HepG2 (cell line): ENCODE measurements at regions not wholly inside any gene's neighbourhood (a gene's known extent, or its start where the extent isn't known, plus 50 kb on each side); places are given as distances from the start of the nearest gene placed in this dataset.

Experiments used
- ATAD3A ChIP-seq: sonication (generic); formaldehyde crosslinking; IDR thresholded peaks from 2 replicates; pipeline ENCODE4 v1.4.0; 2020; ENCODE audit warnings: missing genetic modification reagents
- FOXM1 ChIP-seq: sonication (generic); formaldehyde crosslinking; IDR thresholded peaks from 2 replicates; pipeline ENCODE4 v1.5.0; 2020; ENCODE audit warnings: missing genetic modification reagents
- MBD4 ChIP-seq: IDR thresholded peaks from 2 replicates; pipeline ENCODE4 v1.6.1; 2012; ENCODE audit warnings: low read length, inconsistent platforms, borderline replicate concordance
- POLR2A ChIP-seq, 2 experiments: IDR thresholded peaks; 2 replicates each; pipeline ENCODE4 v1.6.1; 2011; ENCODE audit warnings: low read depth in 2 of 2, low read length in 2 of 2, mild to moderate bottlenecking in 1 of 2, moderate library complexity in 1 of 2; ENCODE audit not compliant: insufficient read depth in 1 of 2
- SP1 ChIP-seq, 2 experiments: fragments of 450-650 bp in 1 of 2; sonication (generic) in 1 of 2; formaldehyde crosslinking in 1 of 2; IDR thresholded peaks; 2 replicates each; pipeline versions ENCODE4 v1.4.0 to v1.6.1; 2016 to 2020; ENCODE audit warnings: missing genetic modification reagents in 1 of 2
- TBL1XR1 ChIP-seq: fragments of 150-350 bp; IDR thresholded peaks from 2 replicates; pipeline ENCODE4 v1.6.1; 2014; ENCODE audit warnings: borderline replicate concordance, low read length; ENCODE audit not compliant: partially characterized antibody
- ZNF496 ChIP-seq: sonication (generic); formaldehyde crosslinking; IDR thresholded peaks from 2 replicates; pipeline ENCODE4 v1.8.1; 2023; ENCODE audit warnings: mild to moderate bottlenecking, moderate library complexity, missing genetic modification reagents; ENCODE audit not compliant: insufficient replicate concordance
- ZNF777 ChIP-seq: sonication (generic); formaldehyde crosslinking; IDR thresholded peaks from 2 replicates; pipeline ENCODE4 v1.4.0; 2020; ENCODE audit warnings: missing genetic modification reagents
- TF ChIP-seq, protein P1 (sequence below): sonication (generic); formaldehyde crosslinking; IDR thresholded peaks from 2 replicates; pipeline ENCODE4 v1.5.0; 2020; ENCODE audit warnings: missing genetic modification reagents
- TF ChIP-seq, protein P2 (sequence below): fragments of 450-650 bp; IDR thresholded peaks from 2 replicates; pipeline ENCODE4 v1.6.1; 2016
- TF ChIP-seq, protein P3 (sequence below): sonication (generic); formaldehyde crosslinking; IDR thresholded peaks from 2 replicates; pipeline ENCODE4 v1.5.0; 2020; ENCODE audit warnings: mild to moderate bottlenecking, missing genetic modification reagents

DNA sequence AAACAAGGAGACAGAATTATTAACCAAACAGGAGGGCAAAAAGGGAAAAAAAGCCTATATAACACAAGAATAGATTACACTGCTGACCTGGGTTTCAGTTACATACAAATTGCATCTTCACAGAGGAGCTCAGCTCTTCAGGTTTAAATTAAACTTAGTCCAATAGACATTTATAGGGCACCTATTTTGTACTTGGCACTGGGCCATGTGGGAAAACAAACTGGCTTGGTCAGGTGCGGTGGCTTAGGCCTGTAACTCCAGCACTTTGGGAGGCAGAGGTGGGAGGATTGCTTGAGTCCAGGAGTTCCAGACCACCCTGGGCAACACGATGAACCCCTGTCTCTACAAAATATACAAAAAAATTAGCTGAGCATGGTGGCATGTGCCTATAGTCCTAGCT, 62.3 kb upstream of the CCDC6 start:
- TF ChIP-seq MBD4 (no peak), TBL1XR1 (no peak), FOXM1 (CRISPR knock-in tag) (no peak), ZNF496 (CRISPR knock-in tag) (no peak), ZNF777 (CRISPR knock-in tag) (no peak), SP1 (IDR thresholded peaks at IDR 0.05) (no peak), SP1 (CRISPR knock-in tag; IDR thresholded peaks at IDR 0.05) (no peak), ATAD3A (no peak), POLR2A (IDR thresholded peaks at IDR 0.05; ENCODE audit: insufficient read depth in 1 of 2, low read depth in 2 of 2, low read length in 2 of 2) (no peak)
- TF ChIP-seq, protein P1, sequence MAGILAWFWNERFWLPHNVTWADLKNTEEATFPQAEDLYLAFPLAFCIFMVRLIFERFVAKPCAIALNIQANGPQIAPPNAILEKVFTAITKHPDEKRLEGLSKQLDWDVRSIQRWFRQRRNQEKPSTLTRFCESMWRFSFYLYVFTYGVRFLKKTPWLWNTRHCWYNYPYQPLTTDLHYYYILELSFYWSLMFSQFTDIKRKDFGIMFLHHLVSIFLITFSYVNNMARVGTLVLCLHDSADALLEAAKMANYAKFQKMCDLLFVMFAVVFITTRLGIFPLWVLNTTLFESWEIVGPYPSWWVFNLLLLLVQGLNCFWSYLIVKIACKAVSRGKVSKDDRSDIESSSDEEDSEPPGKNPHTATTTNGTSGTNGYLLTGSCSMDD, result no peak
- TF ChIP-seq, protein P2, sequence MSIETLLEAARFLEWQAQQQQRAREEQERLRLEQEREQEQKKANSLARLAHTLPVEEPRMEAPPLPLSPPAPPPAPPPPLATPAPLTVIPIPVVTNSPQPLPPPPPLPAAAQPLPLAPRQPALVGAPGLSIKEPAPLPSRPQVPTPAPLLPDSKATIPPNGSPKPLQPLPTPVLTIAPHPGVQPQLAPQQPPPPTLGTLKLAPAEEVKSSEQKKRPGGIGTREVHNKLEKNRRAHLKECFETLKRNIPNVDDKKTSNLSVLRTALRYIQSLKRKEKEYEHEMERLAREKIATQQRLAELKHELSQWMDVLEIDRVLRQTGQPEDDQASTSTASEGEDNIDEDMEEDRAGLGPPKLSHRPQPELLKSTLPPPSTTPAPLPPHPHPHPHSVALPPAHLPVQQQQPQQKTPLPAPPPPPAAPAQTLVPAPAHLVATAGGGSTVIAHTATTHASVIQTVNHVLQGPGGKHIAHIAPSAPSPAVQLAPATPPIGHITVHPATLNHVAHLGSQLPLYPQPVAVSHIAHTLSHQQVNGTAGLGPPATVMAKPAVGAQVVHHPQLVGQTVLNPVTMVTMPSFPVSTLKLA, result no peak
- TF ChIP-seq, protein P3, sequence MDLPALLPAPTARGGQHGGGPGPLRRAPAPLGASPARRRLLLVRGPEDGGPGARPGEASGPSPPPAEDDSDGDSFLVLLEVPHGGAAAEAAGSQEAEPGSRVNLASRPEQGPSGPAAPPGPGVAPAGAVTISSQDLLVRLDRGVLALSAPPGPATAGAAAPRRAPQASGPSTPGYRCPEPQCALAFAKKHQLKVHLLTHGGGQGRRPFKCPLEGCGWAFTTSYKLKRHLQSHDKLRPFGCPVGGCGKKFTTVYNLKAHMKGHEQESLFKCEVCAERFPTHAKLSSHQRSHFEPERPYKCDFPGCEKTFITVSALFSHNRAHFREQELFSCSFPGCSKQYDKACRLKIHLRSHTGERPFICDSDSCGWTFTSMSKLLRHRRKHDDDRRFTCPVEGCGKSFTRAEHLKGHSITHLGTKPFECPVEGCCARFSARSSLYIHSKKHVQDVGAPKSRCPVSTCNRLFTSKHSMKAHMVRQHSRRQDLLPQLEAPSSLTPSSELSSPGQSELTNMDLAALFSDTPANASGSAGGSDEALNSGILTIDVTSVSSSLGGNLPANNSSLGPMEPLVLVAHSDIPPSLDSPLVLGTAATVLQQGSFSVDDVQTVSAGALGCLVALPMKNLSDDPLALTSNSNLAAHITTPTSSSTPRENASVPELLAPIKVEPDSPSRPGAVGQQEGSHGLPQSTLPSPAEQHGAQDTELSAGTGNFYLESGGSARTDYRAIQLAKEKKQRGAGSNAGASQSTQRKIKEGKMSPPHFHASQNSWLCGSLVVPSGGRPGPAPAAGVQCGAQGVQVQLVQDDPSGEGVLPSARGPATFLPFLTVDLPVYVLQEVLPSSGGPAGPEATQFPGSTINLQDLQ, result no peak
